Activated naive CD4-positive, alpha-beta T cell treated with anti-CD3 and anti-CD28 coated beads, Interleukin-2, amount 50 U/mL, for 16 hours (primary cell): ENCODE measurements at regions not wholly inside any gene's neighbourhood (a gene's known extent, or its start where the extent isn't known, plus 50 kb on each side); places are given as distances from the start of the nearest gene placed in this dataset.

ENCODE experiments used
- DNase-seq: peaks from one replicate; pipeline ENCODE4 v3.0.0-alpha.2; 2020

GRCh38 chr18:41532344-41533086, 422.5 kb upstream of the PIK3C3 start:
- no peak for DNase-seq

GRCh38 chr18:41530970-41531369, 424.1 kb upstream of the PIK3C3 start:
- no peak for DNase-seq

DNA sequence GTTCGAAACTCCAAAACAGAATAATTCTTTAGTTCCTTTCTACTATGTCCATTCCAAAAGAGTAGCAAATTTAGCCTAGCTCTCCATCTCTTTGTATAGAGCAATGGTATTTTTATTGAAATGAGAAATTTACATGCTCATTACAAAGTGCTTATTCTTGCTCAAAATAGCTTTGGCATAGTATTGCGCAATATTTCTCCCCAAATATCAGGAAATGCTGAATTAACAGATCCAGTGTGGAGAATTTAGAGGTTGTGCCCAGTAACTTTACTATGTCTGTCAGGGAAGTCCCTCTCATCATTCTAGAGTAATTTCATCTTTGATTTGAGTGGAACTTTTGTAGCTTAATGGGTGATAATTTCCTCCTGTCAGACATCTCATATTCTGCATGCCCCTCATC, 425.9 kb upstream of the PIK3C3 start:
- no peak for DNase-seq

GRCh38 chr18:41526054-41526453, 429.0 kb upstream of the PIK3C3 start:
- no peak for DNase-seq

DNA sequence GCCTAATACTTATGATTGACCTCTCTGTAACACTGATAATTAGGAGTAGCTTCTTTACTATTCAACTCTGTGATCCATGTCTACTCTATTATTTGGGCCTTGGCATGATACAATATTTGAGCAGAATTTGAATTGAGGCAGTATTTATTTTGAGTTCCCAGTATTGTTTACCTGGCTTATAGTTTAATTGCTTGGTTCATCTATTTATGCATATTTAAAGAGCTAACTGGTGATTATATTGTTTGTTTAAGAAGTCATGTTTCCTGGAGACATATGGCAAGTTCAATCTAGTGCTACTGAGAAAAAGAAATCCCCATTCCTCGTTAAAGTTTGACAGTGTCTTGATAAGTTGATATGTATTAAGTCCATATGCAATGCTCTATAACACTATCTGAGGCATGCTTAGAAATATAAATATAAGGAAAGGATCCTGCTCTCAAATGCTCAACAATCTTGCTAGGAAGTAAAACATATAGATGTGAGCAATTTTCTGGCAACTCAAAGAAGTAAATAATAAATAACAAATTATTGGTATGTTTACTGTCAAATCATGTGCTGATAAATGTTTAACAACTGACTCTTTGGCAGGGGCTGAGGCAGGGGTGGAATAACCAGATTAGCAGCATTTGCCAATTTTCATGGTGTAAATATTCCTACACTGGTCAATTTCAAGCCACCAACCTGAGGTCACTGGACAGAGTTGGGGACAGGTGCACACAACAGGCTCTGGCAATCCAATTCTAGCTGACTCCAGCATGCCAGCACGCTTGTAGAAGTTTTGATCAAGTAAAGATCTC, 430.2 kb upstream of the PIK3C3 start:
- no peak for DNase-seq

DNA sequence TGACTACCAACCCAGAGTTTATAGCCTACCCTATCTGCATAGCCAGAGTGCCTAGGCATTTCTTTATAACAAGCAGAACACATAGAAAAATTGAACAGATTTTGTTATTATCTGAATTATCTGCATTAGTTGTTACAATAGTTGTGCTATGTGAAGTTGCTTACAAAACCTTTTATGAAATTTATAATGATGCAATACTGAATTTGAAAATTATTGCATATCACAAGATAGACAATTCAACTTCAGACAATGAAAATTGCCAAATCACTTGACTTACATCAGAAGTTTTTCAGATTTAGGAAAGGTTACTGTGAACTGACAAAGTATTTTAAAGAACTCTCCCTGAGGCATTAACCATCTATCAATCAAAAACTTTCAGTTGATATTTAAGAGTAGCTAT, 437.9 kb upstream of the PIK3C3 start:
- no peak for DNase-seq

GRCh38 chr18:41513438-41513837, 441.6 kb upstream of the PIK3C3 start:
- DNase-seq = no peak

- DNase-seq = no peak
Measured at GRCh38 chr18:41504316-41504715, 450.7 kb upstream of the PIK3C3 start.

GRCh38 chr18:41501848-41502247, 453.2 kb upstream of the PIK3C3 start:
- no peak for DNase-seq

DNA sequence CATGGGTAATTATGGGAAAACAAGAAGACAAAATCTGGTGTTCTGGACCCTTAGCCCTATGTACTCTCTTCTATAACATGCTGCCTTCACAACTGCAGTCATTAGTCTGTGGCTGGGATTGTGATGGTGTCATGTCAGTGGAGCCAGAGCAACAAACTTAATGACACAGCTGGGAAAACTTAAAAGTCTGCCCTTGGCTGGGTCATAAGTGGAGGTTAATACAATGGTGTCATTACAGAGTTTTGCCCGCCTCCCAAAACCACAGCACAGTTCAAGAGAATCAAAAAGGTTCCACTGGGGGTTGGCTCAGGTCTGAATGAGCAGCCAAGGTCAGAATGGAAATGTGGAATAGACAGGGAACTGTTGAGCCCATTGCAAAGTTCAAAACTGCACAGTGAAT, 455.7 kb upstream of the PIK3C3 start:
- no peak for DNase-seq

DNA sequence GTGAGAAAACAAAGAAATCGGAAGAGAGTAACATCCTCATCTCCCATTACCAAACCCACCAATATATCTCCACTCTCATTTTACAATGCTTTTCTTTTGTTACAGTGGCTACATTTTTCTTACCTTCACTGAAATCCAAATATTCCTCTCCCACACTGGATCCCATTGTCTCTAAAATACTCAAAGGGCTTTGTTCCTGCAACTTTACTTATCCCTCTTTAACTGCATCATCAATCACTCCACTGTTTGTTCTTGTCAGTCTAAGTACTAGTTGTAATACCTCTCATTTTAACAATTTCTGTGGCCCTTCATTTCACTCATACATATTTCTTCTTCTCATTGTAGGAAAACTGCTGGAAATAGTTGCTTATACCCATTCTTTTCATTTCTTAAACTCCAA, 464.2 kb upstream of the PIK3C3 start:
- DNase-seq = no peak

GRCh38 chr18:41486575-41486974, 468.5 kb upstream of the PIK3C3 start:
- DNase-seq = no peak

DNA sequence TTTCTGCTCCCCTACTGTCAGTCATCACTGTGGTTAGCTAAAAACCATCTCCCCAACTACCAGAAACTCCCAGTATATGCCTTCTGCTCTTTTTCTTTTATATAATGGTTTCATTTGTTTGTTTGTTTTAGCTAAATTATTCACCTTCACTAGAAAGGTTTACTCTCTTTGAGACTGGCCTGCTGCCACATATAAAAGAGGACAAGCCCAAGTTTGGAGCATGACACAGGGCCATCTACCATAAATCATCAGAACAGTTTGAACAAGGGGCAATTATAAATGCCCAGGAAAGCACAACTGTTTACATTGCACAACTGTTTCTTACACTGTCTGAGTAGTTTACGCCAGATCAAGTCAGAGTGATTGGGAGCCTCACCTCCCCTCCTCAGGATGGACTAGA, 471.0 kb upstream of the PIK3C3 start:
- DNase-seq = no peak

- no peak for DNase-seq
Measured at GRCh38 chr18:41482501-41482900, 472.5 kb upstream of the PIK3C3 start.

GRCh38 chr18:41466436-41467160, 488.4 kb upstream of the PIK3C3 start:
- DNase-seq = no peak

DNA sequence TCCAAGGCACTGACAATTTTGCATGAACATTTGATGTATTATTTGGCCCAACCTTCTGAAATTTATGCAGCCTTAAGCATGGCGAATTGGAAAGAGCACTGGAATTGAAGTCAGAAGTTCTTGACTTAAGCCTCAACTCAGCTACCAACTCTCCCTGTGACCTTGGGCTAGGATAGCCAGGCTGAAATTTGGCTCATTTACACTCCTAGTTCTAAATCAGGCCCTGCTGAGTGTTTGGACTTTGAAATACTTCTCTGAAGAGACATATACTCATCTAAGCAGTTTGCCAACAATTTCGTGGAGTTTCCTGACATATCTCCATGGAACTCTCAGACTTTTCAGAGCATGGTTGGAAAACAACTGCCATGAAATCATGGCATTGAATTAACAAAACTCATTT, 489.6 kb upstream of the PIK3C3 start:
- DNase-seq = no peak

GRCh38 chr18:41464278-41464677, 490.8 kb upstream of the PIK3C3 start:
- DNase-seq = no peak

- DNase-seq = no peak
Measured at GRCh38 chr18:41462946-41463345, 492.1 kb upstream of the PIK3C3 start.

GRCh38 chr18:41461114-41461513, 493.9 kb upstream of the PIK3C3 start:
- DNase-seq = no peak

DNA sequence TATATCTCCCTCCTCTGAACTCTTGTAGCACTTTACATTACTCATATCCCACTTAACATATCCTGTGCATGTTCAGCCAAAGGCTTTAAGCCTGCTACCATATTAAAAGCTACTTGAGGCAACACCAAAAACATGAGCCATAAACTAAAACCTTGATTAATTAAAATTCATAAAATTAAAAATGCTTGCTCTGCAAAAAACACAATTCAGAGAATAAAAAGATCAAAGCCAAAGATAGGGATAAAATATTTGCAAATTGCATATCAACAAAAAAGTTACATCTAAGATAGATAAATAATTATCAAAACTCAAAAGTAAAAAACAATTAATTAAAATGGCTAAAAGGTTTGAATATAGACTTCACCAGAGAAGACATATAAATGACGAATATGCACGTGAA, 495.4 kb upstream of the PIK3C3 start:
- DNase-seq = no peak

DNA sequence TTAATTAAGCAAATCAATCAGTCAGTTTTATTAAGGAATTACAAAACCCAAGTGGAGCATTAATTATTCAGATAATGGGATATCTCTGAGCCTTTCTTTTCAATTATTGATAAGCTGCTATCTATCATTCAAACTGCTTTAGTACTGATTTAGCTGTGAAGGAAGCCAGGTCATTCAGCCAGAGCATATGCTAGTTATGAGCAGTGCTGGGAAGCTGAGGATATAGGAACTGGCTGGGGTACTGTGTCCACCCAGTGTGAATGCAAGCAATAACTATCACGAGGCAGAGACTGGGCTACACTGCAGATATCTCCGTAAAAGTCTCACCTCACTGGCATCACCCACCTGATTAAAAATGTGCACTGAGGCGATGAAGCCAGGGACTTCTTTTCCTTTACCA, 496.7 kb upstream of the PIK3C3 start:
- no peak for DNase-seq

- no peak for DNase-seq
Measured at GRCh38 chr18:41457765-41458326, 497.2 kb upstream of the PIK3C3 start.

DNA sequence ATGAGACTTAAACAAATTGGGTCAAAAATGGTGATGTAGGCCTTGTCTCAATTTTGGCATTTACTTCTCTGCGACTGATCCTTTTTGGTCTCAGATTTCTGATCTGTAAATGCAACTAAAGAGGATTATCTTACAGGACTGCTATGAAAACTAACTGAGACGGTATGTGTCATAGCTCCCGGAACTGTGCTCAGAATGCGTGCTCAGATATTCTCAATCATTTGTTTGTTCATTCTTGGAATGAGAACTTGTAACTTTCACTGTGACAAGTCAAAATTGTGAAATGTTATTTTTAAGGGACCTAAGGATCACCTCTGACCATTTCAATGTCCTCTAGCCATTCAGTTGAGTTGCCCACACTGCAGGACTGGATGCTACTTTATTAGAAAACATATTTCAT, 498.2 kb upstream of the PIK3C3 start:
- no peak for DNase-seq

DNA sequence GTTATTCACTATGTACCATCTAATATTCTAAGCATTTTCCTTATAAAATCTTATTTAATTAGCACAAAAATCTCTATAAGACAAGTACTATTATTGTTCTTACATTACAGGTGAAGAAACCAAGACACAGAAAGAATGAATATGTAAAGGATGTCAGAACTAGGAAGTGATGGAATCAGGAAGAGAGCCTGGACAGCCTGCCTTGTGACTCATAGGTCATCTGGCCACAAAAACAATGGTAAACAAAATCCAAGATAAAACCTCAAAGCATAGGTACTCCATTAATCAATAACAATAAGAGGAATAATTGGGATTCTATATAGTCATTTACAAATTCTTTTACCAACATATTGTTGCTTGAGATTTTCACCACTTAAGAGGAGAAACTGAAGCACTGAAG, 505.4 kb upstream of the PIK3C3 start:
- no peak for DNase-seq
